NB4 (cell line): ENCODE measurements at regions not wholly inside any gene's neighbourhood (a gene's known extent, or its start where the extent isn't known, plus 50 kb on each side); places are given as distances from the start of the nearest gene placed in this dataset.

Experiments
- DNase-seq: peaks from one replicate; pipeline ENCODE4 v3.0.0; 2010; ENCODE audit warnings: low read depth
- H3K4me3 ChIP-seq: one replicate; pipeline ENCODE4 v1.5.1; 2011; ENCODE audit warnings: mild to moderate bottlenecking, low read depth, low read length, moderate library complexity
- MYC ChIP-seq: IDR thresholded peaks from 2 replicates; pipeline ENCODE4 v1.6.1; 2011; ENCODE audit warnings: low read depth, low read length
- POLR2A ChIP-seq: IDR thresholded peaks from 2 replicates; pipeline ENCODE4 v1.6.1; 2011; ENCODE audit warnings: mild to moderate bottlenecking; ENCODE audit not compliant: insufficient read length; ENCODE audit errors: extremely low read depth
- TF ChIP-seq, protein P1 (sequence below): IDR thresholded peaks from one replicate; pipeline ENCODE4 v1.5.1; 2012; ENCODE audit warnings: low read depth, low read length
- TF ChIP-seq, protein P2 (sequence below): IDR thresholded peaks from 2 replicates; pipeline ENCODE4 v1.6.1; 2011; ENCODE audit warnings: low read depth, low read length

DNA sequence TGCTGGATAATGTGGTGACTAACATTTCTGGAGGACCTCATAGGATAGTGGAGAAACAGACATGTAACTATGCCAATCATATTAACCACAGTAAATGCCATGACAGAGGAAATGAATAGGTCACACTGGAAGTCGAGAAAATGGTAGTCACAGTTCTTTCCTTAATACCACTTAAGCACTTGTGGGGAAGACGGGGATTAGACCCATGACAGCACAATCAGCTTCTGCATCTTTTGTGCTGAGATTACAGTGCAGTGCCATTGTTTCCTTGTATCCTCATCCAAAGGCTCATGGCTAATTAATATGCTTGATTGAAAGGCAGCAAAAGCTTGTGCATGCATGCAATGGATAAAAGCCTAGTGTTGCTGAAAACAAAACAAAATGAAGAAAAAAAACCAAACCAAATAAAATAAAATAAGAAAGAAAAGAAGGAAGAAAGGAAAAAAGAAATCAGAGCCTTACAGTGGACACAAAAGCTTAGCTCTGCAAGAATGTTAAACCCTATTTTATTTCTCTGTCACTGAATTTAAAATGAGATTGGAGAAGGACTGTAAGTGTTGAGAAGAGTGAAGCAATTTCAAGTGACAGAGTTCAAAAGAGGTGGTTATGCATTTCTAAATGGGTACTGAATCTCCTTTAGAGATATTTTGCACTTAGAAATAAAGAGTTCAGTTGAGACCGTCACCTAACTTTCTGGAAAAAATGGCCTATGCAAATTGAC, 1011.9 kb downstream of the CDH8 start:
- DNase-seq = no peak
- H3K4me3 ChIP-seq = no peak overlapping the region
- TF ChIP-seq MYC = no peak
- TF ChIP-seq, protein P1, sequence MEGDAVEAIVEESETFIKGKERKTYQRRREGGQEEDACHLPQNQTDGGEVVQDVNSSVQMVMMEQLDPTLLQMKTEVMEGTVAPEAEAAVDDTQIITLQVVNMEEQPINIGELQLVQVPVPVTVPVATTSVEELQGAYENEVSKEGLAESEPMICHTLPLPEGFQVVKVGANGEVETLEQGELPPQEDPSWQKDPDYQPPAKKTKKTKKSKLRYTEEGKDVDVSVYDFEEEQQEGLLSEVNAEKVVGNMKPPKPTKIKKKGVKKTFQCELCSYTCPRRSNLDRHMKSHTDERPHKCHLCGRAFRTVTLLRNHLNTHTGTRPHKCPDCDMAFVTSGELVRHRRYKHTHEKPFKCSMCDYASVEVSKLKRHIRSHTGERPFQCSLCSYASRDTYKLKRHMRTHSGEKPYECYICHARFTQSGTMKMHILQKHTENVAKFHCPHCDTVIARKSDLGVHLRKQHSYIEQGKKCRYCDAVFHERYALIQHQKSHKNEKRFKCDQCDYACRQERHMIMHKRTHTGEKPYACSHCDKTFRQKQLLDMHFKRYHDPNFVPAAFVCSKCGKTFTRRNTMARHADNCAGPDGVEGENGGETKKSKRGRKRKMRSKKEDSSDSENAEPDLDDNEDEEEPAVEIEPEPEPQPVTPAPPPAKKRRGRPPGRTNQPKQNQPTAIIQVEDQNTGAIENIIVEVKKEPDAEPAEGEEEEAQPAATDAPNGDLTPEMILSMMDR = no peak
- no peak for TF ChIP-seq POLR2A
- TF ChIP-seq, protein P2, sequence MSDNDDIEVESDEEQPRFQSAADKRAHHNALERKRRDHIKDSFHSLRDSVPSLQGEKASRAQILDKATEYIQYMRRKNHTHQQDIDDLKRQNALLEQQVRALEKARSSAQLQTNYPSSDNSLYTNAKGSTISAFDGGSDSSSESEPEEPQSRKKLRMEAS = no peak

DNA sequence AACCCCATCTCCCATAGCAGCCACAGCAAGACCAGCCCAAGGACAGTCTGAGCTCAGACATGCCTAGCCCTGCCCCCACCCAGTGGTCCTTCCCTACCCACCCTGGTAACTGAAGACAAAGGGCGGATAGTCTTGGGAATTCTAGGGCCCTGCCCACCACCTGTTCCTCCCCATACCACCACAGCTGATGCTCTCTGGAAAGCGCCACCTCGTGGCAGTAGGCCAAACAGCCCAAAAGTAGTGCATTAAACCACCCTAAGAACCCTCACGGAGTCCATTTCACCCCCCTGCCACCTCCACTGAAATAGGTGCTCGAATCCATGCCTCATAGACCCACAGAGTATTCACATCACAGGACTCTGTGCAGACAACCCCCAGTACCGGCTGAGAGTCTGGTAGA, 1021.4 kb downstream of the CDH8 start:
- no peak for TF ChIP-seq POLR2A
- TF ChIP-seq, protein P1 = peak; percentile 51
- TF ChIP-seq, protein P2 = no peak
- H3K4me3 ChIP-seq = no peak overlapping the region
- peak; percentile 18 for DNase-seq

DNA sequence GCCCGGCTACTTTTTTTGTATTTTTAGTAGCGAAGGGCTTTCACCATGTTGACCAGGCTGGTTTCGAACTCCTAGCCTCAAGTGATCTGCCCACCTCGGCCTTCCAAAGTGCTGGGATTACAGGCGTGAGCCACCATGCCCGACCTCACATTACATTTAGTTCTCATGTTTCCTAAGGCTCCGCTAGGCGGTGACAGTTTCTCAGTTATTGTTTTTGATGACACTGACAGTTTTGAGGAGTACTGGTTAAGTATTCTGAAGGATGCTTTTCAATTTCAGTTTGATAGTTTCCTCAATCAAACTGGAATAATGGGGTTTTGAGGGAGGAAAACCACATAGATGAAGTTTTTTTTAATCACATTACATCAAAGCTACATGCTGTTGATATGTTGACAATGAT, 1028.5 kb downstream of the CDH8 start:
- no peak overlapping the region for H3K4me3 ChIP-seq
- DNase-seq = no peak
- TF ChIP-seq, protein P1 = no peak
- TF ChIP-seq POLR2A (no peak), MYC (no peak)
- TF ChIP-seq, protein P2 = no peak

DNA sequence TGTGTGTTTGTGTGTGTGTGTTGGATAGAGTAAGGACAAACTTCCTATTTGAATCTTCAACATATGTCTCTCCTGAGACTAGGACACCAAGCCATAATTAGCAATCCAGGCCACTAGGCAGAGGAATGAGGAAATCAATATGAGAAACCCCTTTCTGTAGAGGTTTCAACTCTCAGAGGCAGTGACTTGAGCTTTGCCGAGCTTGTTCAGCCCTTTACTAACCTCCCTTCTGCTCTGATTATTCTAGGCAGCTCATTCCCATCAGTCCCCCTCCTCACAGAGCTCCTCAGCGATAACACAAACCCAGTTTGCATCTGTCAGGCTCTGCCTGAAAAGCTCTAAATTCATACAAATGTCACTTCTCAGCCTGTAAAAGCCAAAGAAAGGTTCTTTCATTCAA, 1030.3 kb downstream of the CDH8 start:
- TF ChIP-seq POLR2A = no peak
- no peak for TF ChIP-seq MYC
- H3K4me3 ChIP-seq = no peak overlapping the region
- no peak for DNase-seq

DNA sequence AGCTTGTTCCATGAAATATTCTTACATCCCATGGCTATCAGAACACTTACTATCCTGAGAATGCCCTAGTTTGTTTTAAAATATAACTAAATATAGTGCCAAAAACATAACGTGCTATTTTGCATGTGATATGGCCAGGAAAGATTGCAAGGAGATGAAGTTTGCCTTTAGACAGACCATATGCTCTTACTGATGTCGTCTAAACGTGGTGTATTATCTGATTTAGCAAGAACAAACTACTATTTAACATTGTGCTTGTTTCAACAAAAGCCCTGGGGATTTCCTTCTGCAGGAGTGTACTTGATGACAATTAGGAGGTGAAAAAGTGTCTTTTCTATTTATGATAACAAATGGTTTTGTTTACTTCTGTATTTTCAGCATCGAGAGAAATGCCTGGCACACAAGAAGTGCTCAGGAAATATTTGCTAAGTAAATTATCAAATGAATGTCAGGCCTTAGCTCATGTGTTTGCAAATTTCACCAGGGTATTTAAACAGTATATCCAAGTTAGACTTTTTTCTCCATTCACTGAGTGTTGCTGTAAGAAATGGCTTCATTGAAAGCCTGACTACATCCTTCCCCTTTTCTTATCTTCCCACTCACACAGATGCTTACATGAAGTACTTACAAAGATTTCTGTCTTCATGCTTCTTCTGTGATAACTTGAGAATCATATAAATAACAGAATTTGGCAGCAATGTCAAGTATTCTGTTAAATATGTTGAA, 1033.6 kb downstream of the CDH8 start:
- TF ChIP-seq, protein P1 = no peak
- no peak for TF ChIP-seq POLR2A
- TF ChIP-seq, protein P2 = no peak
- TF ChIP-seq MYC = no peak
- no peak overlapping the region for H3K4me3 ChIP-seq
- no peak for DNase-seq

DNA sequence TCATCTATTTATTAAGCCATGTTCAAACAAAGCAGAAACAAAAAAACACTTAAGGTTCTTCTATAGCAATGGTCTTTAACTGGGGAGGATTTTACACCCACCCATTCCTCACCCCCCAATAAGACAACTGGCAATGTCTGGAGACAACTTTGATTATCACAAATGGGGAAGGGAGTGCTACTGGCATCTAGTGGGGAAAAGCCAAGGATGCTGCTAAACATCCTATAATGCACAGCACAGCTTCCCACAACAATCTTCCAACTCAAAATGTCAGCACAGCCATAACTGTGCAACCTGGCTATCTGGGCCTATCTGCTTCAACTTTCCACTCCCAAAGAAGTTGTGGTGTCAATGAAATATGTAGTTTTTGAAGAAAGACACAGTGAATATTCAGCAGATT, 1044.4 kb downstream of the CDH8 start:
- no peak for TF ChIP-seq POLR2A
- TF ChIP-seq, protein P2 = no peak
- no peak for TF ChIP-seq MYC
- TF ChIP-seq, protein P1 = no peak
- no peak overlapping the region for H3K4me3 ChIP-seq
- DNase-seq = no peak
